ENCODE measurements at regions not wholly inside any gene's neighbourhood (a gene's known extent, or its start where the extent isn't known, plus 50 kb on each side); places are given as distances from the start of the nearest gene placed in this dataset.
A peak's percentile ranks its signal among the peaks of the same experiment; 100 is the strongest.
"Not testable (repeated sequence)": the region's sequence is repeated elsewhere in the genome, so short reads cannot be mapped to it uniquely, and the experiment has no call there.

DNA sequence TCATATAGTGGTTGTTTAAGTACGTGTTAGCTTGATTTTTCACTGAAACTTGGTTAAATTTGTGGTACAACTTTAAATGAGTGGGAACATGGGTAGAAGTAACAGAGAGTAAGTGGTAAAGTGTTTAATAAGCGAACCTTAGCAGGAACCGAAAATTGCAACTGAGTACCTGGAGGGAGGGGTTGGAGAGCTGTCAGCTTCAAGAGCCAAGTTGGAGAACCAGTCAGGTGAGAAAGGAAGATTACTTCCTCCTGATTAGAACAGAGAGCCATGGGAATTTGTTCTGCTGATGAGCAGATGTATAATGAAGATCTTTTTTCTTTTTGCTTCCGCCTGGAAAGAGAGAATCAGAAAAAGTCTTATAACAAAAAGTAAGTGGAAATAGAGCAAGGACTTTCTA lies 158.4 kb upstream of the CDH7 start:
- H3K4me1 ChIP-seq (ENCODE audit: low read length), result 0 out of 2 replicates have a peak, but pooled peaks cover 9% of the 10 kb centered on the region
- H2AFZ ChIP-seq (ENCODE audit: low read length), result no peak overlapping the region

DNA sequence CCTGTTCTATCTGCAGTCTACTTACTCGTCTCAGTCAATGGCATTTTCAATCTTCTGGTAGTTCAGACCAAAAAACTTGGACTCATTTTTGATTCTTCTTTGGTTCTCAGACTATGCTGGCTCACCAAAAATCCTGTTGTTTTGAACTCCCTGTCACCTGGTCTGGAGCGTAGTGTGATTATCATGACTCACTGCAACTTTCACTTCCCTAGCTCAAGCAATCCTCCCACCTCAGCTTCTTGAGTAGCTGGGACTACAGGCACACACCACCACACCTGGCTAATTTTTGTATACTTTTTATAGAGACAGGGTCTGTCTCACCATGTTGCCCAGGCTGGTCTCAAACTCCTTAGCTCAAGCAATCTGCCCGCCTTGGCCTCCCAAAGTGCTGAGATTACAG lies 163.3 kb upstream of the CDH7 start:
- no peaks in the 10 kb centered on the region for H3K9me3 ChIP-seq (replicated peaks; ENCODE audit: insufficient read depth, low read length)
- H3K9me2 ChIP-seq (replicated peaks; ENCODE audit: insufficient read depth, low read length), result no peaks in the 10 kb centered on the region
- H2AFZ ChIP-seq (ENCODE audit: low read length), result no peak overlapping the region

More for the DNA sequence above, 158.4 kb upstream of the CDH7 start:
- Histone ChIP-seq H3K9me2 (replicated peaks; ENCODE audit: insufficient read depth, low read length) (no peaks in the 10 kb centered on the region), H3K36me3 (replicated peaks; ENCODE audit: insufficient read depth, low read length) (no peaks in the 10 kb centered on the region), H3K4me2 (ENCODE audit: low read depth, low read length) (peak overlapping the region; percentile 9; the same call in 1 of the 2 replicates), H3K79me2 (ENCODE audit: low read length) (no peaks in the 10 kb centered on the region), H3K9me3 (replicated peaks; ENCODE audit: insufficient read depth, low read length) (no peaks in the 10 kb centered on the region), H3K4me3 (ENCODE audit: low read length) (no peak overlapping the region), H3K27me3 (replicated peaks; ENCODE audit: insufficient read depth, low read length) (no peaks in the 10 kb centered on the region), H3K27ac (ENCODE audit: low read length) (peak overlapping the region; percentile 56; the same call in 1 of the 2 replicates), H3K9ac (ENCODE audit: low read length) (no peak overlapping the region), H4K20me1 (ENCODE audit: insufficient read depth, low read length) (no peaks in the 10 kb centered on the region), H3F3A (ENCODE audit: insufficient read depth, low read length) (peaks cover 9% of the 10 kb centered on the region; the same call in 1 of the 2 replicates)
- DNase-seq, result peak; percentile 48
- TF ChIP-seq EZH2 (optimal IDR thresholded peaks at IDR 0.05; ENCODE audit: low read depth, low read length) (no peak), EZH2phosphoT487 (IDR thresholded peaks at IDR 0.05; ENCODE audit: low read length) (no peak)
- TF ChIP-seq, protein P1, sequence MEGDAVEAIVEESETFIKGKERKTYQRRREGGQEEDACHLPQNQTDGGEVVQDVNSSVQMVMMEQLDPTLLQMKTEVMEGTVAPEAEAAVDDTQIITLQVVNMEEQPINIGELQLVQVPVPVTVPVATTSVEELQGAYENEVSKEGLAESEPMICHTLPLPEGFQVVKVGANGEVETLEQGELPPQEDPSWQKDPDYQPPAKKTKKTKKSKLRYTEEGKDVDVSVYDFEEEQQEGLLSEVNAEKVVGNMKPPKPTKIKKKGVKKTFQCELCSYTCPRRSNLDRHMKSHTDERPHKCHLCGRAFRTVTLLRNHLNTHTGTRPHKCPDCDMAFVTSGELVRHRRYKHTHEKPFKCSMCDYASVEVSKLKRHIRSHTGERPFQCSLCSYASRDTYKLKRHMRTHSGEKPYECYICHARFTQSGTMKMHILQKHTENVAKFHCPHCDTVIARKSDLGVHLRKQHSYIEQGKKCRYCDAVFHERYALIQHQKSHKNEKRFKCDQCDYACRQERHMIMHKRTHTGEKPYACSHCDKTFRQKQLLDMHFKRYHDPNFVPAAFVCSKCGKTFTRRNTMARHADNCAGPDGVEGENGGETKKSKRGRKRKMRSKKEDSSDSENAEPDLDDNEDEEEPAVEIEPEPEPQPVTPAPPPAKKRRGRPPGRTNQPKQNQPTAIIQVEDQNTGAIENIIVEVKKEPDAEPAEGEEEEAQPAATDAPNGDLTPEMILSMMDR (IDR thresholded peaks at IDR 0.05; ENCODE audit: low read length), result no peak

DNA sequence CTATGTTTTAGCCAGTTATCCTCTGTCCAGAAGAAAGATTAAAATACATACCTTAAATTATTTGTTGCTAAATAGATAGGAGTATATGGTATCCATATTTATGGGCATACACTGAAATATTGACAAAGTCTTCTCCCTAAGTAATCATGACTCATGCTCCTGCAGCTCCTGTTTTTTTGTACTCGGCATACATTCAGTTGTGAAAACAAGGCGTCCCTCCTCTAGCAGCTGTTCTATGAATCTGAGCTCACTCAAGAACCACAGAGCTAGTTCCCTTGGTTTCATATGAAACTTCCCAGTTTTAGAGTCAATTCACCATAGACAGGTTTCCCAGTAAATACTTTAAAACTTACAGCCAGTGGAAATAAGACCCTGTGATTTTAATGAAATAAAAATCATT lies 168.7 kb upstream of the CDH7 start:
- H3K4me2 ChIP-seq (ENCODE audit: low read depth, low read length); H3K79me2 ChIP-seq (ENCODE audit: low read length); H2AFZ ChIP-seq (ENCODE audit: low read length): not testable (repeated sequence)

More for the DNA sequence above, 163.3 kb upstream of the CDH7 start:
- Histone ChIP-seq H3K4me1 (ENCODE audit: low read length) (peaks cover 9% of the 10 kb centered on the region; the same call in 1 of the 2 replicates), H4K20me1 (ENCODE audit: insufficient read depth, low read length) (no peaks in the 10 kb centered on the region), H3K36me3 (replicated peaks; ENCODE audit: insufficient read depth, low read length) (no peaks in the 10 kb centered on the region), H3K9ac (ENCODE audit: low read length) (no peak overlapping the region), H3K27me3 (replicated peaks; ENCODE audit: insufficient read depth, low read length) (no peaks in the 10 kb centered on the region), H3F3A (ENCODE audit: insufficient read depth, low read length) (peaks cover 10% of the 10 kb centered on the region; the same call in 1 of the 2 replicates), H3K27ac (ENCODE audit: low read length) (peak overlapping the region; percentile 50; the same call in 1 of the 2 replicates), H3K4me3 (ENCODE audit: low read length) (no peak overlapping the region), H3K4me2 (ENCODE audit: low read depth, low read length) (0 out of 2 replicates have a peak overlapping the region, but pooled peaks have one; percentile 33), H3K79me2 (ENCODE audit: low read length) (no peaks in the 10 kb centered on the region)
- no peak for TF ChIP-seq EZH2phosphoT487 (IDR thresholded peaks at IDR 0.05; ENCODE audit: low read length)
- TF ChIP-seq, protein P1 (IDR thresholded peaks at IDR 0.05; ENCODE audit: low read length), result no peak
- TF ChIP-seq EZH2 (optimal IDR thresholded peaks at IDR 0.05; ENCODE audit: low read depth, low read length), result no peak
- DNase-seq, result peak; percentile 53

DNA sequence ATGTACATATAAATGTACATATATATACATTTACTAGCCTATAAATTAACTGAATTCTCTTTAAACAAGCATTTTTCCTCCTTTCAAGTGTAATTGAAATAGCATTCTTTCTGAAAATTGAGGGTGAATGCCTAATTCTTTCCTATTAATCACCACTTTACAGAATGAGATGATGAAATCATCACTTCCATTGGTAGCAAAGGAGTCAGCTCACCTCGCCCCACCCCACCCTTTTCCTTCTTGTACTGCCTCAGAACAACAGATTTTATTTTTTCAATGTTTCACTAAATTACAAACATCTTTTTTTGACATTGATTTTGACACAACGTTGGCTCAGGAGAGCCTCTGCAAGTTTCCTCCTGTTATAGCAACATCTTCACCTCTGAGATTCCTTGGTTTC lies 181.9 kb upstream of the CDH7 start:
- Histone ChIP-seq H3K9me3 (replicated peaks; ENCODE audit: insufficient read depth, low read length) (no peaks in the 10 kb centered on the region), H3K4me3 (ENCODE audit: low read length) (no peak overlapping the region), H3K4me2 (ENCODE audit: low read depth, low read length) (no peak overlapping the region), H3K27me3 (replicated peaks; ENCODE audit: insufficient read depth, low read length) (no peaks in the 10 kb centered on the region), H3K36me3 (replicated peaks; ENCODE audit: insufficient read depth, low read length) (no peaks in the 10 kb centered on the region), H3K9ac (ENCODE audit: low read length) (no peak overlapping the region), H3K79me2 (ENCODE audit: low read length) (no peaks in the 10 kb centered on the region), H3K9me2 (replicated peaks; ENCODE audit: insufficient read depth, low read length) (no peaks in the 10 kb centered on the region), H2AFZ (ENCODE audit: low read length) (no peak overlapping the region), H3F3A (ENCODE audit: insufficient read depth, low read length) (no peaks in the 10 kb centered on the region), H3K4me1 (ENCODE audit: low read length) (no peaks in the 10 kb centered on the region), H3K27ac (ENCODE audit: low read length) (no peak overlapping the region), H4K20me1 (ENCODE audit: insufficient read depth, low read length) (no peaks in the 10 kb centered on the region)
- TF ChIP-seq EZH2phosphoT487 (IDR thresholded peaks at IDR 0.05; ENCODE audit: low read length), result no peak
- TF ChIP-seq, protein P1 (IDR thresholded peaks at IDR 0.05; ENCODE audit: low read length), result no peak
- no peak for DNase-seq

More for the DNA sequence above, 168.7 kb upstream of the CDH7 start:
- H3K9ac ChIP-seq (ENCODE audit: low read length); H3K9me3 ChIP-seq (replicated peaks; ENCODE audit: insufficient read depth, low read length); H4K20me1 ChIP-seq (ENCODE audit: insufficient read depth, low read length); H3K36me3 ChIP-seq (replicated peaks; ENCODE audit: insufficient read depth, low read length); H3F3A ChIP-seq (ENCODE audit: insufficient read depth, low read length); H3K4me1 ChIP-seq (ENCODE audit: low read length); H3K9me2 ChIP-seq (replicated peaks; ENCODE audit: insufficient read depth, low read length); H3K4me3 ChIP-seq (ENCODE audit: low read length); DNase-seq; H3K27ac ChIP-seq (ENCODE audit: low read length); H3K27me3 ChIP-seq (replicated peaks; ENCODE audit: insufficient read depth, low read length): not testable (repeated sequence)

Data from MM.1S (cell line).